Esophagus muscularis mucosa (tissue), 3 donors: ENCODE measurements at regions not wholly inside any gene's neighbourhood (a gene's known extent, or its start where the extent isn't known, plus 50 kb on each side); places are given as distances from the start of the nearest gene placed in this dataset.

Source experiments
- CTCF ChIP-seq, 3 experiments: fragments of 200-600 bp in 2 of 3; fragments of 450-650 bp in 1 of 3; sonication (generic) in 2 of 3; IDR thresholded peaks; one replicate each; pipeline ENCODE4 v1.5.1; 2017 to 2019; ENCODE audit warnings: antibody characterized with exemption in 3 of 3, mild to moderate bottlenecking in 2 of 3, moderate library complexity in 1 of 3
- POLR2A ChIP-seq: fragments of 450-650 bp; IDR thresholded peaks from one replicate; pipeline ENCODE4 v1.6.1; 2017; ENCODE audit warnings: antibody characterized with exemption, moderate library complexity, mild to moderate bottlenecking, low read depth

GRCh38 chr1:84748364-84748763 is 58.1 kb upstream of the SSX2IP start:
- TF ChIP-seq POLR2A (no peak), CTCF (IDR thresholded peaks at IDR 0.05) (no peak)
